BJ (cell line): ENCODE measurements at regions not wholly inside any gene's neighbourhood (a gene's known extent, or its start where the extent isn't known, plus 50 kb on each side); places are given as distances from the start of the nearest gene placed in this dataset.

Experiments
- CTCF ChIA-PET: fragments of 350-600 bp; formaldehyde crosslinking; extraction: SDS; loops from one replicate; lab custom pipeline; 2021; ENCODE audit warnings: antibody characterized with exemption, inconsistent platforms; lab: Yijun Ruan, JAX
- POLR2A ChIA-PET: fragments of 300-600 bp; sonication (Branson Sonifier 250); formaldehyde crosslinking; extraction: SDS; loops from one replicate; lab custom pipeline; 2021; ENCODE audit warnings: antibody characterized with exemption; lab: Charles Lee
- DNase-seq: peaks from one replicate; pipeline ENCODE4 v3.0.0-alpha.2; 2011; ENCODE audit warnings: low read depth
- H3K27me3 ChIP-seq: 2 replicates; pipeline ENCODE4 v1.6.0; 2011; ENCODE audit warnings: low read length; ENCODE audit not compliant: control insufficient read depth, insufficient read depth
- H3K36me3 ChIP-seq: 2 replicates; pipeline ENCODE4 v1.5.1; 2011; ENCODE audit warnings: low read length; ENCODE audit not compliant: control insufficient read depth, insufficient read depth
- H3K4me3 ChIP-seq: 2 replicates; pipeline ENCODE4 v1.5.1; 2011; ENCODE audit warnings: low read depth, mild to moderate bottlenecking, control low read depth, low read length
- CTCF ChIP-seq: IDR thresholded peaks from 2 replicates; pipeline ENCODE4 v1.5.1; 2011; ENCODE audit warnings: low read depth, mild to moderate bottlenecking, control low read depth, inconsistent platforms, low read length, moderate library complexity; ENCODE audit not compliant: insufficient read depth

- no peak overlapping the region for H3K4me3 ChIP-seq
- H3K27me3 ChIP-seq, result no peaks in the 10 kb centered on the region
- DNase-seq, result no peak
- H3K36me3 ChIP-seq, result no peaks in the 10 kb centered on the region
- no peak for TF ChIP-seq CTCF
- ChIA-PET POLR2A (no interaction called here), CTCF (interaction anchor here (0.6 kb wide), 1 partner anchor 800 kb away, joined by 3 read pairs; no protein-coding TSS in a partner anchor)
Measured at GRCh38 chr2:164127971-164128527, 392.2 kb upstream of the FIGN start.

- no peaks in the 10 kb centered on the region for H3K27me3 ChIP-seq
- no peak overlapping the region for H3K4me3 ChIP-seq
- no peak for DNase-seq
- H3K36me3 ChIP-seq, result no peaks in the 10 kb centered on the region
- ChIA-PET POLR2A (no interaction called here), CTCF (interaction anchor here (0.6 kb wide), 1 partner anchor 799 kb away, joined by 3 read pairs; no protein-coding TSS in a partner anchor)
- peak; percentile 37; the same call in 1 of the 2 replicates for TF ChIP-seq CTCF
Measured at GRCh38 chr2:164126960-164127660, 391.3 kb upstream of the FIGN start.

GRCh38 chr2:164115806-164116205, 380.0 kb upstream of the FIGN start:
- no peak overlapping the region for H3K4me3 ChIP-seq
- ChIA-PET CTCF (interaction anchor here (0.6 kb wide), 1 partner anchor 618 kb away, joined by 3 read pairs; no protein-coding TSS in a partner anchor), POLR2A (no interaction called here)
- H3K27me3 ChIP-seq, result no peaks in the 10 kb centered on the region
- no peak for TF ChIP-seq CTCF
- no peak for DNase-seq
- H3K36me3 ChIP-seq, result no peaks in the 10 kb centered on the region

GRCh38 chr2:164114937-164115336, 379.1 kb upstream of the FIGN start:
- DNase-seq, result no peak
- H3K4me3 ChIP-seq, result no peak overlapping the region
- no peaks in the 10 kb centered on the region for H3K36me3 ChIP-seq
- POLR2A ChIA-PET, result no interaction called here
- H3K27me3 ChIP-seq, result no peaks in the 10 kb centered on the region
- CTCF ChIA-PET, result no interaction called here
- TF ChIP-seq CTCF, result no peak

- no peaks in the 10 kb centered on the region for H3K36me3 ChIP-seq
- no peak for DNase-seq
- ChIA-PET CTCF (no interaction called here), POLR2A (no interaction called here)
- TF ChIP-seq CTCF, result no peak
- no peaks in the 10 kb centered on the region for H3K27me3 ChIP-seq
- no peak overlapping the region for H3K4me3 ChIP-seq
Measured at GRCh38 chr2:164112105-164112504, 376.3 kb upstream of the FIGN start.
